ENCODE measurements at regions not wholly inside any gene's neighbourhood (a gene's known extent, or its start where the extent isn't known, plus 50 kb on each side); places are given as distances from the start of the nearest gene placed in this dataset.

DNA sequence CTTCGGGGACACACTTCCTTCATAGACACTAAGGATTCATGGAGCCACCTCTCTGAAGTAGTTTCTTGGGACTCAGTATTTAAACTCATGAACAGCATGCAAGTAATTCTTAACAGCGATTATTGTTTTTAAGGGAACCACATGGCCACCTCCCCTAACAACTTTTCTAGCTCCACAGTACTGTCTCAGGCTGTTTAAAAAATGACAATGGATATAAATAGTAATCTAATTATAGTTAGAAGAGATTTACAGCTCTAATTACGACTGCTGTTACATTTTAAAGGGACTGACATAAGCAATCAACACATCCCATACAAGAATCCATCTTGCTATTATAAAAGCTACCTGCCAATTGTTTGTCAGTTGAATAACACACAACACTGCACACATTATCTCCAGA, 72.1 kb upstream of the HDGFL1 start:
- CTCF ChIA-PET = interaction anchor here (0.9 kb wide), 1 partner anchor 410 kb away, joined by 3 read pairs; no protein-coding TSS in a partner anchor
- no TSS peak for BruUV-seq (replicated peaks)

GRCh38 chr6:22499815-22500214, 69.6 kb upstream of the HDGFL1 start:
- intact Hi-C loops (cut with micrococcal nuclease) = no loop called here
- Mint-ChIP-seq H3K4me3 (ENCODE audit: unreplicated experiment) (no peak overlapping the region), H3K27me3 (ENCODE audit: insufficient read depth, unreplicated experiment) (no peaks in the 10 kb centered on the region), H3K27ac (ENCODE audit: low read depth, unreplicated experiment) (no peak overlapping the region), H3K36me3 (ENCODE audit: insufficient read depth, unreplicated experiment) (no peaks in the 10 kb centered on the region), H3K9me3 (ENCODE audit: unreplicated experiment) (no peaks in the 10 kb centered on the region), H3K4me1 (ENCODE audit: insufficient read depth, unreplicated experiment) (no peaks in the 10 kb centered on the region)
- ChIA-PET POLR2A (no interaction called here), CTCF (no interaction called here)
- TF ChIP-seq, protein P1, sequence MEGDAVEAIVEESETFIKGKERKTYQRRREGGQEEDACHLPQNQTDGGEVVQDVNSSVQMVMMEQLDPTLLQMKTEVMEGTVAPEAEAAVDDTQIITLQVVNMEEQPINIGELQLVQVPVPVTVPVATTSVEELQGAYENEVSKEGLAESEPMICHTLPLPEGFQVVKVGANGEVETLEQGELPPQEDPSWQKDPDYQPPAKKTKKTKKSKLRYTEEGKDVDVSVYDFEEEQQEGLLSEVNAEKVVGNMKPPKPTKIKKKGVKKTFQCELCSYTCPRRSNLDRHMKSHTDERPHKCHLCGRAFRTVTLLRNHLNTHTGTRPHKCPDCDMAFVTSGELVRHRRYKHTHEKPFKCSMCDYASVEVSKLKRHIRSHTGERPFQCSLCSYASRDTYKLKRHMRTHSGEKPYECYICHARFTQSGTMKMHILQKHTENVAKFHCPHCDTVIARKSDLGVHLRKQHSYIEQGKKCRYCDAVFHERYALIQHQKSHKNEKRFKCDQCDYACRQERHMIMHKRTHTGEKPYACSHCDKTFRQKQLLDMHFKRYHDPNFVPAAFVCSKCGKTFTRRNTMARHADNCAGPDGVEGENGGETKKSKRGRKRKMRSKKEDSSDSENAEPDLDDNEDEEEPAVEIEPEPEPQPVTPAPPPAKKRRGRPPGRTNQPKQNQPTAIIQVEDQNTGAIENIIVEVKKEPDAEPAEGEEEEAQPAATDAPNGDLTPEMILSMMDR (IDR thresholded peaks at IDR 0.05; ENCODE audit: unreplicated experiment) = no peak
- BruUV-seq (replicated peaks) = no TSS peak
- no peak for DNase-seq (ENCODE audit: unreplicated experiment)

More for the DNA sequence above, 72.1 kb upstream of the HDGFL1 start:
- Mint-ChIP-seq H3K27me3 (ENCODE audit: insufficient read depth, unreplicated experiment) (no peaks in the 10 kb centered on the region), H3K9me3 (ENCODE audit: unreplicated experiment) (no peaks in the 10 kb centered on the region), H3K4me3 (ENCODE audit: unreplicated experiment) (no peak overlapping the region), H3K4me1 (ENCODE audit: insufficient read depth, unreplicated experiment) (no peaks in the 10 kb centered on the region), H3K36me3 (ENCODE audit: insufficient read depth, unreplicated experiment) (no peaks in the 10 kb centered on the region), H3K27ac (ENCODE audit: low read depth, unreplicated experiment) (no peak overlapping the region)
- TF ChIP-seq, protein P1 (IDR thresholded peaks at IDR 0.05; ENCODE audit: unreplicated experiment) = no peak
- no peak for DNase-seq (ENCODE audit: unreplicated experiment)
- intact Hi-C loops (cut with micrococcal nuclease) = no loop called here
- POLR2A ChIA-PET = no interaction called here

DNA sequence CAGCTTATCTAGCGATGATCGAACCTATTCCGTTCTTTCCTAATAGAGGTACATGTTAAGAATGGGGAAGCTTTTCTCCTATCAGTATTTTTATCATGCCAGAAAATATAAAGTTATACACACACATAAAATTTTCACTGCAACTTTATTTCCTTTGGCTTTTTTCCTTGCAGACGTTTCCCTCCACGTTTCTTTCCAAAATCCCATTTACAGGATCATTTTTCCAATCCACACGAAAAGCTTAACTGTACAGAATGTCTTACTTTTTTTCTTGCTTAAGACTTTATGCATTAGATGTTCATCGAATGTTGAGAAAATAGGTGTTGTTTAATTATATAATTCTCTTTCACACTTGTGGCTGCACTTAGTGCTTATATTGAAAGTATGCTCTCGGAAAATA, 62.9 kb upstream of the HDGFL1 start:
- Mint-ChIP-seq H3K4me1 (ENCODE audit: insufficient read depth, unreplicated experiment) (no peaks in the 10 kb centered on the region), H3K4me3 (ENCODE audit: unreplicated experiment) (no peak overlapping the region), H3K9me3 (ENCODE audit: unreplicated experiment) (no peaks in the 10 kb centered on the region), H3K36me3 (ENCODE audit: insufficient read depth, unreplicated experiment) (no peaks in the 10 kb centered on the region), H3K27me3 (ENCODE audit: insufficient read depth, unreplicated experiment) (no peaks in the 10 kb centered on the region), H3K27ac (ENCODE audit: low read depth, unreplicated experiment) (no peak overlapping the region)
- DNase-seq (ENCODE audit: unreplicated experiment) = no peak
- BruUV-seq (replicated peaks) = no TSS peak
- CTCF ChIA-PET = interaction anchor here (0.5 kb wide), 1 partner anchor 913 kb away, joined by 3 read pairs; the partner anchor contains the start of gene SOX4
- POLR2A ChIA-PET = no interaction called here
- TF ChIP-seq, protein P1 (IDR thresholded peaks at IDR 0.05; ENCODE audit: unreplicated experiment) = no peak
- intact Hi-C loops (cut with micrococcal nuclease) = no loop called here

DNA sequence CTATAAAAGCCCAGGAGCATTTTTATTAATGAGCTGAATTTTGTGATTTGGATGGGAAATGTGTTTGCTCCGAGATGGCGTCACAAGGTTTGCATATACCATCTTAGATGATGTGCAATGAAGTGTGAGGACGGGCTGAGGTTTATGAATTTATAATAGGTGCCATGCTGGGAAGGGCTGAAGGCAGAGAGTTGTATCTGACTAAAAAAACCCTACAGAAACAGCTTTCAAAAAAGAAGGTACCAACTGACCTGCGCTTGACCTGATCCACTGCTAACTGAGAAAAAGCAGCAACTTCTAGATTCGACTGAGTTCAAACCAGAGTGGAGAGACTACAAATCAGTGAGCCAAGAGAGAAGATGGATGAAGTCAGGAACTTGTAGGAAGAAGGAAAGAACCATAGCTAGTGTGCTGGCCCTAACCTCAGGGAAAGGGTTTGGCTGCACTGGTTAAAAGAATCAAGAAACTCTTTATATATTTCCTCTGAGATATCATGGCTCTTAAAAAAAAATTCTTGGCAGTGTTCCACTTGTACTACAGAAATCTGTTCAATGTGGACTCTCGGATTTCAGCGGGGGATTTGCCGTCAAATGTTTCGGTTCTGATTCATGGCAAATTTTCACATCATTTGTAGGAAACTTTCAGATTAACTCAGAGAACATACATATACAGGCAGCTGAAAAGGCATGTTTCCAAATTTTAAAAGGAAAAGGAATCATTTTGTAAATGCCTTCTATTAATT, 56.5 kb upstream of the HDGFL1 start:
- TF ChIP-seq, protein P1 (IDR thresholded peaks at IDR 0.05; ENCODE audit: unreplicated experiment) = no peak
- CTCF ChIA-PET = interaction anchor here (0.8 kb wide), 1 partner anchor 39 kb away, joined by 3 read pairs; no protein-coding TSS in a partner anchor
- POLR2A ChIA-PET = interaction anchor here (0.6 to 1.2 kb wide), 2 partner anchors 10 to 110 kb away, joined by 3 to 7 read pairs; no protein-coding TSS in a partner anchor
- DNase-seq (ENCODE audit: unreplicated experiment) = no peak
- no peaks in the 10 kb centered on the region for H3K27me3 Mint-ChIP-seq (ENCODE audit: insufficient read depth, unreplicated experiment)
- BruUV-seq (replicated peaks) = no TSS peak
- no peaks in the 10 kb centered on the region for H3K36me3 Mint-ChIP-seq (ENCODE audit: insufficient read depth, unreplicated experiment)
- intact Hi-C loops (cut with micrococcal nuclease) = no loop called here
- no peaks in the 10 kb centered on the region for H3K4me1 Mint-ChIP-seq (ENCODE audit: insufficient read depth, unreplicated experiment)
- H3K9me3 Mint-ChIP-seq (ENCODE audit: unreplicated experiment) = no peaks in the 10 kb centered on the region
- no peak overlapping the region for H3K4me3 Mint-ChIP-seq (ENCODE audit: unreplicated experiment)
- H3K27ac Mint-ChIP-seq (ENCODE audit: low read depth, unreplicated experiment) = no peak overlapping the region

Data from MCF 10A (cell line).